ENCODE measurements at regions not wholly inside any gene's neighbourhood (a gene's known extent, or its start where the extent isn't known, plus 50 kb on each side); places are given as distances from the start of the nearest gene placed in this dataset.

- TF ChIP-seq CTCF (IDR thresholded peaks at IDR 0.05): no peak
- TF ChIP-seq POLR2A (IDR thresholded peaks at IDR 0.05): no peak
- TF ChIP-seq POLR2AphosphoS5 (IDR thresholded peaks at IDR 0.05): no peak
Observed at GRCh38 chr3:132821314-132821713, 99.1 kb upstream of the NPHP3 start.

Measured in breast epithelium (tissue), 3 donors.